ENCODE measurements at regions not wholly inside any gene's neighbourhood (a gene's known extent, or its start where the extent isn't known, plus 50 kb on each side); places are given as distances from the start of the nearest gene placed in this dataset.

GRCh38 chr15:35309886-35310285, 224.8 kb upstream of the NANOGP8 start:
- DNase-seq (no peak), ATAC-seq (ENCODE audit: low FRiP score in 2 of 2) (no peak)
- Histone ChIP-seq H3K27ac (peak overlapping the region in 2 of 4 donors; percentile 18 to 42), H3K9me3 (no peaks in the 10 kb centered on the region), H3K4me3 (no peak overlapping the region), H3K36me3 (no peaks in the 10 kb centered on the region), H3K4me1 (peaks cover 20 to 32% (median 21%) of the 10 kb centered on the region in 4 donors), H3K27me3 (no peaks in the 10 kb centered on the region)
- TF ChIP-seq EP300 (IDR thresholded peaks at IDR 0.05), result no peak
- no peak for TF ChIP-seq POLR2AphosphoS5 (IDR thresholded peaks at IDR 0.05)
- TF ChIP-seq CTCF (IDR thresholded peaks at IDR 0.05), result no peak
- no peak for TF ChIP-seq POLR2A (IDR thresholded peaks at IDR 0.05)
- WGBS, 2 donors, result 79 to 86% methylated on average over 3 of the region's 3 CpGs

GRCh38 chr15:35308802-35309201, 223.7 kb upstream of the NANOGP8 start:
- H3K4me3 ChIP-seq, result no peak overlapping the region
- H3K9me3 ChIP-seq, result no peaks in the 10 kb centered on the region
- peak overlapping the region in 2 of 4 donors; percentile 18 to 42 for H3K27ac ChIP-seq
- WGBS, 2 donors, result 28 to 50% methylated on average over 2 of the region's 2 CpGs
- no peaks in the 10 kb centered on the region for H3K27me3 ChIP-seq
- TF ChIP-seq POLR2A (IDR thresholded peaks at IDR 0.05) (no peak), EP300 (IDR thresholded peaks at IDR 0.05) (peak in 2 of 4 donors; percentile 76 to 86)
- ATAC-seq (ENCODE audit: low FRiP score in 2 of 2) (peak in 1 of 2 donors; percentile 54), DNase-seq (no peak)
- no peaks in the 10 kb centered on the region for H3K36me3 ChIP-seq
- peaks cover 20 to 32% (median 21%) of the 10 kb centered on the region in 4 donors for H3K4me1 ChIP-seq

- 91 to 93% methylated on average over 1 of the region's 1 CpG for WGBS, 2 donors
- Histone ChIP-seq H3K36me3 (no peaks in the 10 kb centered on the region), H3K27me3 (no peaks in the 10 kb centered on the region), H3K27ac (peak overlapping the region in 1 of 4 donors; percentile 42), H3K4me3 (no peak overlapping the region), H3K9me3 (no peaks in the 10 kb centered on the region), H3K4me1 (peaks cover 20 to 32% (median 21%) of the 10 kb centered on the region in 4 donors)
- TF ChIP-seq EP300 (IDR thresholded peaks at IDR 0.05), result no peak
- DNase-seq, result no peak
- no peak for ATAC-seq (ENCODE audit: low FRiP score in 2 of 2)
Measured at GRCh38 chr15:35307676-35308075, 222.6 kb upstream of the NANOGP8 start.

GRCh38 chr15:35307026-35307425, 221.9 kb upstream of the NANOGP8 start:
- Histone ChIP-seq H3K4me1 (peaks cover 20 to 32% (median 21%) of the 10 kb centered on the region in 4 donors), H3K9me3 (no peaks in the 10 kb centered on the region), H3K4me3 (no peak overlapping the region), H3K27me3 (no peaks in the 10 kb centered on the region), H3K36me3 (no peaks in the 10 kb centered on the region), H3K27ac (peak overlapping the region in 2 of 4 donors; percentile 41 to 75)
- WGBS, 2 donors, result 45 to 55% methylated on average over 1 of the region's 1 CpG
- DNase-seq, result no peak
- ATAC-seq (ENCODE audit: low FRiP score in 2 of 2), result no peak
- TF ChIP-seq CTCF (IDR thresholded peaks at IDR 0.05) (no peak), EP300 (IDR thresholded peaks at IDR 0.05) (no peak), POLR2A (IDR thresholded peaks at IDR 0.05) (no peak), POLR2AphosphoS5 (IDR thresholded peaks at IDR 0.05) (no peak)

GRCh38 chr15:35306361-35306981, 221.4 kb upstream of the NANOGP8 start:
- H3K27me3 ChIP-seq, result no peaks in the 10 kb centered on the region
- DNase-seq, result no peak
- 37 to 44% methylated on average over 4 of the region's 4 CpGs for WGBS, 2 donors
- ATAC-seq (ENCODE audit: low FRiP score in 2 of 2), result peak in 1 of 2 donors; percentile 79
- H3K36me3 ChIP-seq, result no peaks in the 10 kb centered on the region
- peaks cover 20 to 32% (median 21%) of the 10 kb centered on the region in 4 donors for H3K4me1 ChIP-seq
- H3K4me3 ChIP-seq, result no peak overlapping the region
- peak overlapping the region in 3 of 4 donors; percentile 22 to 75 (median 41) for H3K27ac ChIP-seq
- TF ChIP-seq POLR2AphosphoS5 (IDR thresholded peaks at IDR 0.05), result no peak
- TF ChIP-seq POLR2A (IDR thresholded peaks at IDR 0.05), result no peak
- H3K9me3 ChIP-seq, result no peaks in the 10 kb centered on the region

GRCh38 chr15:35305946-35306345, 220.9 kb upstream of the NANOGP8 start:
- Histone ChIP-seq H3K9me3 (no peaks in the 10 kb centered on the region), H3K4me1 (peaks cover 20 to 32% (median 21%) of the 10 kb centered on the region in 4 donors), H3K27ac (peak overlapping the region in 2 of 4 donors; percentile 41 to 75), H3K4me3 (no peak overlapping the region), H3K36me3 (no peaks in the 10 kb centered on the region), H3K27me3 (no peaks in the 10 kb centered on the region)
- no peak for TF ChIP-seq POLR2A (IDR thresholded peaks at IDR 0.05)
- peak in 1 of 4 donors; percentile 25 for TF ChIP-seq EP300 (IDR thresholded peaks at IDR 0.05)
- peak in 1 of 2 donors; percentile 29 for TF ChIP-seq POLR2AphosphoS5 (IDR thresholded peaks at IDR 0.05)
- no peak for TF ChIP-seq CTCF (IDR thresholded peaks at IDR 0.05)
- ATAC-seq (ENCODE audit: low FRiP score in 2 of 2) (no peak), DNase-seq (no peak)

Data from upper lobe of left lung (tissue), 6 donors.